Astrocyte (in vitro differentiated cells and primary cell): ENCODE measurements at regions not wholly inside any gene's neighbourhood (a gene's known extent, or its start where the extent isn't known, plus 50 kb on each side); places are given as distances from the start of the nearest gene placed in this dataset.

Source experiments
- DNase-seq: peaks from one replicate; pipeline ENCODE4 v3.0.0-alpha.2; 2010; ENCODE audit warnings: low read depth
- FAIRE-seq: peaks from 2 replicates; lab custom pipeline; 2011; peaks lifted over from hg19 to GRCh38; lab: Jason Lieb, UNC
- H2AFZ ChIP-seq: 2 replicates; pipeline ENCODE4 v1.6.0; 2012; ENCODE audit warnings: low read depth, low read length, inconsistent platforms
- H3K27ac ChIP-seq: 2 replicates; pipeline ENCODE4 v1.5.1; 2011; ENCODE audit warnings: low read depth, low read length, inconsistent platforms
- H3K27me3 ChIP-seq: 2 replicates; pipeline ENCODE4 v1.6.0; 2011; ENCODE audit warnings: low read length, inconsistent platforms; ENCODE audit not compliant: insufficient read depth
- H3K36me3 ChIP-seq: 2 replicates; pipeline ENCODE4 v1.5.1; 2011; ENCODE audit warnings: low read length, inconsistent platforms; ENCODE audit not compliant: insufficient read depth
- H3K4me1 ChIP-seq: 2 replicates; pipeline ENCODE4 v1.5.1; 2011; ENCODE audit warnings: low read length, inconsistent platforms; ENCODE audit not compliant: insufficient read depth
- H3K4me2 ChIP-seq: 2 replicates; pipeline ENCODE4 v1.6.0; 2012; ENCODE audit warnings: low read length, inconsistent platforms
- H3K4me3 ChIP-seq: 2 replicates; pipeline ENCODE4 v1.5.1; 2011; ENCODE audit warnings: low read depth, mild to moderate bottlenecking, low read length, inconsistent platforms; ENCODE audit not compliant: insufficient read depth
- H3K79me2 ChIP-seq: 2 replicates; pipeline ENCODE4 v1.6.0; 2012; ENCODE audit warnings: mild to moderate bottlenecking, low read length, inconsistent platforms; ENCODE audit not compliant: insufficient read depth
- H3K9ac ChIP-seq: 2 replicates; pipeline ENCODE4 v1.6.0; 2012; ENCODE audit warnings: mild to moderate bottlenecking, low read length, inconsistent platforms
- H3K9me3 ChIP-seq: 2 replicates; pipeline ENCODE4 v1.5.1; 2012; ENCODE audit warnings: low read depth, mild to moderate bottlenecking, low read length, inconsistent platforms; ENCODE audit not compliant: insufficient read depth
- H4K20me1 ChIP-seq: 2 replicates; pipeline ENCODE4 v1.6.0; 2012; ENCODE audit warnings: low read length, inconsistent platforms; ENCODE audit not compliant: insufficient read depth
- H3K27ac Mint-ChIP-seq: one replicate; pipeline ENCODE4 v1.8.0; 2021; ENCODE audit warnings: mild to moderate bottlenecking, mixed read lengths; ENCODE audit not compliant: unreplicated experiment
- H3K27me3 Mint-ChIP-seq: one replicate; pipeline ENCODE4 v1.8.0; 2021; ENCODE audit warnings: low read depth, mixed read lengths; ENCODE audit not compliant: unreplicated experiment
- H3K36me3 Mint-ChIP-seq: one replicate; pipeline ENCODE4 v1.8.0; 2021; ENCODE audit warnings: low read depth, mixed read lengths; ENCODE audit not compliant: unreplicated experiment
- H3K4me1 Mint-ChIP-seq: one replicate; pipeline ENCODE4 v1.8.0; 2021; ENCODE audit warnings: low read depth, mixed read lengths; ENCODE audit not compliant: unreplicated experiment
- H3K4me3 Mint-ChIP-seq: one replicate; pipeline ENCODE4 v1.8.0; 2021; ENCODE audit warnings: mild to moderate bottlenecking, moderate library complexity, mixed read lengths; ENCODE audit not compliant: unreplicated experiment
- H3K9me3 Mint-ChIP-seq: one replicate; pipeline ENCODE4 v1.8.0; 2021; ENCODE audit warnings: mild to moderate bottlenecking, mixed read lengths; ENCODE audit not compliant: unreplicated experiment
- CTCF ChIP-seq: IDR thresholded peaks from 2 replicates; pipeline ENCODE4 v1.5.1; 2011; ENCODE audit warnings: low read depth, mild to moderate bottlenecking, inconsistent platforms, low read length, moderate library complexity; ENCODE audit not compliant: insufficient read depth
- EZH2 ChIP-seq: IDR thresholded peaks from 2 replicates; pipeline ENCODE4 v1.6.1; 2012; ENCODE audit warnings: mild to moderate bottlenecking, low read length, inconsistent platforms; ENCODE audit not compliant: insufficient read depth

GRCh38 chr13:80881495-80881894, 540.6 kb upstream of the SPRY2 start:
- Histone ChIP-seq H3K4me2 (no peak overlapping the region), H3K4me1 (no peaks in the 10 kb centered on the region), H3K79me2 (no peaks in the 10 kb centered on the region), H3K9ac (no peak overlapping the region), H4K20me1 (no peaks in the 10 kb centered on the region), H2AFZ (no peak overlapping the region), H3K4me3 (no peak overlapping the region), H3K27ac (no peak overlapping the region), H3K27me3 (no peaks in the 10 kb centered on the region), H3K36me3 (no peaks in the 10 kb centered on the region), H3K9me3 (no peaks in the 10 kb centered on the region)
- no peak overlapping the region for H3K4me3 Mint-ChIP-seq
- no peaks in the 10 kb centered on the region for H3K27me3 Mint-ChIP-seq
- DNase-seq (no peak), FAIRE-seq (no peak)
- no peak overlapping the region for H3K27ac Mint-ChIP-seq
- H3K4me1 Mint-ChIP-seq: no peaks in the 10 kb centered on the region
- no peaks in the 10 kb centered on the region for H3K36me3 Mint-ChIP-seq
- TF ChIP-seq EZH2 (no peak), CTCF (no peak)
- H3K9me3 Mint-ChIP-seq: no peaks in the 10 kb centered on the region

GRCh38 chr13:80881034-80881433, 540.1 kb upstream of the SPRY2 start:
- H3K9me3 Mint-ChIP-seq: no peaks in the 10 kb centered on the region
- FAIRE-seq: no peak
- Histone ChIP-seq H3K9ac (no peak overlapping the region), H3K79me2 (no peaks in the 10 kb centered on the region), H3K27ac (no peak overlapping the region), H4K20me1 (no peaks in the 10 kb centered on the region), H3K4me2 (no peak overlapping the region), H3K4me3 (no peak overlapping the region), H3K9me3 (no peaks in the 10 kb centered on the region), H3K27me3 (no peaks in the 10 kb centered on the region), H3K4me1 (no peaks in the 10 kb centered on the region), H2AFZ (no peak overlapping the region), H3K36me3 (no peaks in the 10 kb centered on the region)
- no peak overlapping the region for H3K27ac Mint-ChIP-seq
- TF ChIP-seq EZH2: no peak
- no peak for TF ChIP-seq CTCF
- H3K36me3 Mint-ChIP-seq: no peaks in the 10 kb centered on the region
- no peak overlapping the region for H3K4me3 Mint-ChIP-seq
- no peaks in the 10 kb centered on the region for H3K27me3 Mint-ChIP-seq
- H3K4me1 Mint-ChIP-seq: no peaks in the 10 kb centered on the region
- DNase-seq: no peak

GRCh38 chr13:80877944-80878241, 537.0 kb upstream of the SPRY2 start:
- Mint-ChIP-seq H3K36me3 (no peaks in the 10 kb centered on the region), H3K4me1 (peaks cover 9% of the 10 kb centered on the region), H3K9me3 (no peaks in the 10 kb centered on the region), H3K27ac (no peak overlapping the region), H3K4me3 (no peak overlapping the region), H3K27me3 (no peaks in the 10 kb centered on the region)
- DNase-seq (no peak), FAIRE-seq (no peak)
- H3K27me3 ChIP-seq: no peaks in the 10 kb centered on the region
- no peak overlapping the region for H3K4me2 ChIP-seq
- H3K36me3 ChIP-seq: no peaks in the 10 kb centered on the region
- no peak overlapping the region for H3K4me3 ChIP-seq
- no peak for TF ChIP-seq EZH2
- no peak for TF ChIP-seq CTCF
- H3K79me2 ChIP-seq: no peaks in the 10 kb centered on the region
- H4K20me1 ChIP-seq: no peaks in the 10 kb centered on the region
- H3K27ac ChIP-seq: no peak overlapping the region
- no peaks in the 10 kb centered on the region for H3K9me3 ChIP-seq
- H3K9ac ChIP-seq: no peak overlapping the region
- no peak overlapping the region for H2AFZ ChIP-seq
- H3K4me1 ChIP-seq: no peaks in the 10 kb centered on the region
